ENCODE measurements at regions not wholly inside any gene's neighbourhood (a gene's known extent, or its start where the extent isn't known, plus 50 kb on each side); places are given as distances from the start of the nearest gene placed in this dataset.

GRCh38 chr9:87435189-87435880 is 62.3 kb upstream of the DAPK1 start:
- Mint-ChIP-seq H3K4me1 (peaks cover 8% of the 10 kb centered on the region), H3K27me3 (ENCODE audit: low read depth) (peaks cover 3% of the 10 kb centered on the region), H3K36me3 (ENCODE audit: low read depth) (no peaks in the 10 kb centered on the region), H3K4me3 (no peak overlapping the region), H3K9me3 (no peaks in the 10 kb centered on the region), H3K27ac (no peak overlapping the region)
- TF ChIP-seq CTCF (IDR thresholded peaks at IDR 0.05; ENCODE audit: unreplicated experiment in 3 of 3): no peak

- TF ChIP-seq CTCF (IDR thresholded peaks at IDR 0.05; ENCODE audit: unreplicated experiment in 3 of 3): no peak
- Mint-ChIP-seq H3K9me3 (no peaks in the 10 kb centered on the region), H3K27ac (no peak overlapping the region), H3K36me3 (ENCODE audit: low read depth) (no peaks in the 10 kb centered on the region), H3K4me3 (no peak overlapping the region), H3K4me1 (peaks cover 8% of the 10 kb centered on the region), H3K27me3 (ENCODE audit: low read depth) (peaks cover 3% of the 10 kb centered on the region)
Observed at GRCh38 chr9:87436716-87437115, 61.0 kb upstream of the DAPK1 start.

GRCh38 chr9:87437966-87438365 is 59.7 kb upstream of the DAPK1 start:
- Mint-ChIP-seq H3K4me1 (peaks cover 8% of the 10 kb centered on the region), H3K27me3 (ENCODE audit: low read depth) (peaks cover 3% of the 10 kb centered on the region), H3K36me3 (ENCODE audit: low read depth) (no peaks in the 10 kb centered on the region), H3K4me3 (no peak overlapping the region), H3K27ac (no peak overlapping the region), H3K9me3 (peaks cover 2% of the 10 kb centered on the region)
- TF ChIP-seq CTCF (IDR thresholded peaks at IDR 0.05; ENCODE audit: unreplicated experiment in 3 of 3): no peak

- no peaks in the 10 kb centered on the region for H3K27me3 Mint-ChIP-seq (ENCODE audit: low read depth)
- no peak overlapping the region for H3K27ac Mint-ChIP-seq
- no peaks in the 10 kb centered on the region for H3K4me1 Mint-ChIP-seq
- peaks cover 2% of the 10 kb centered on the region for H3K9me3 Mint-ChIP-seq
- no peaks in the 10 kb centered on the region for H3K36me3 Mint-ChIP-seq (ENCODE audit: low read depth)
- H3K4me3 Mint-ChIP-seq: no peak overlapping the region
- TF ChIP-seq CTCF (IDR thresholded peaks at IDR 0.05; ENCODE audit: unreplicated experiment in 3 of 3): no peak
Observed at GRCh38 chr9:87441251-87441650, 56.4 kb upstream of the DAPK1 start.

GRCh38 chr9:87442451-87442850 is 55.2 kb upstream of the DAPK1 start:
- Mint-ChIP-seq H3K4me3 (no peak overlapping the region), H3K9me3 (peaks cover 2% of the 10 kb centered on the region)

More at GRCh38 chr9:87442451-87442850, 55.2 kb upstream of the DAPK1 start:
- no peak for TF ChIP-seq CTCF (IDR thresholded peaks at IDR 0.05; ENCODE audit: unreplicated experiment in 3 of 3)
- Mint-ChIP-seq H3K27ac (no peak overlapping the region), H3K36me3 (ENCODE audit: low read depth) (no peaks in the 10 kb centered on the region), H3K4me1 (no peaks in the 10 kb centered on the region), H3K27me3 (ENCODE audit: low read depth) (no peaks in the 10 kb centered on the region)
